SU-DHL-6 (cell line): ENCODE measurements at regions not wholly inside any gene's neighbourhood (a gene's known extent, or its start where the extent isn't known, plus 50 kb on each side); places are given as distances from the start of the nearest gene placed in this dataset.

Experiments
- H2AFZ ChIP-seq: fragments of 200-600 bp; sonication (generic); 2 replicates; pipeline ENCODE4 v1.6.1; 2014; ENCODE audit warnings: low read depth, mild to moderate bottlenecking, moderate library complexity, mixed read lengths, antibody characterized with exemption, low read length; ENCODE audit not compliant: severe bottlenecking
- H3F3A ChIP-seq: fragments of 200-600 bp; shearing (Covaris generic); 2 replicates; pipeline ENCODE4 v1.6.0; 2016; ENCODE audit warnings: antibody characterized with exemption, mild to moderate bottlenecking; ENCODE audit not compliant: insufficient read depth
- H3K27ac ChIP-seq: fragments of 200-600 bp; sonication (generic); 2 replicates; pipeline ENCODE4 v1.5.1; 2016; ENCODE audit warnings: low read depth, mild to moderate bottlenecking, low read length, moderate library complexity, mixed read lengths
- H3K27me3 ChIP-seq: fragments of 200-600 bp; sonication (generic), shearing (Covaris generic); 2 replicates; pipeline ENCODE4 v1.6.0; 2014; ENCODE audit warnings: mild to moderate bottlenecking, low read length
- H3K36me3 ChIP-seq: fragments of 200-600 bp; sonication (generic); 2 replicates; pipeline ENCODE4 v1.6.1; 2014; ENCODE audit warnings: mild to moderate bottlenecking, low read length, mixed read lengths
- H3K4me2 ChIP-seq: fragments of 300-600, 200-600 bp; shearing (Covaris generic), sonication (generic); 2 replicates; pipeline ENCODE4 v1.6.0; 2014; ENCODE audit warnings: low read length, low read depth, mild to moderate bottlenecking; ENCODE audit not compliant: poor library complexity, severe bottlenecking
- H3K4me3 ChIP-seq: fragments of 200-600 bp; sonication (generic); 2 replicates; pipeline ENCODE4 v1.5.1; 2014; ENCODE audit warnings: antibody characterized with exemption, low read length, mild to moderate bottlenecking, mixed read lengths; ENCODE audit not compliant: insufficient read depth, poor library complexity, severe bottlenecking
- H3K79me2 ChIP-seq: fragments of 200-600 bp; sonication (generic); 2 replicates; pipeline ENCODE4 v1.6.1; 2014; ENCODE audit warnings: mild to moderate bottlenecking, low read length, moderate library complexity; ENCODE audit not compliant: insufficient read depth
- H3K9ac ChIP-seq: fragments of 200-600 bp; sonication (generic); 2 replicates; pipeline ENCODE4 v1.7.0; 2014; ENCODE audit warnings: mild to moderate bottlenecking, low read length
- H3K9me2 ChIP-seq: fragments of 200-600 bp; sonication (generic); replicated peaks from 2 replicates; pipeline ENCODE4 v1.6.1; 2014; ENCODE audit warnings: low read length; ENCODE audit not compliant: insufficient read depth
- H3K9me3 ChIP-seq: fragments of 200-600 bp; sonication (generic); 2 replicates; pipeline ENCODE4 v1.6.1; 2014; ENCODE audit warnings: low read length, mixed read lengths; ENCODE audit not compliant: insufficient read depth
- H4K20me1 ChIP-seq: fragments of 200-600 bp; sonication (generic); 2 replicates; pipeline ENCODE4 v1.6.1; 2014; ENCODE audit warnings: low read depth, mild to moderate bottlenecking, antibody characterized with exemption, low read length, moderate library complexity, mixed read lengths
- CTCF ChIP-seq: fragments of 200-600 bp; sonication (generic); IDR thresholded peaks from one replicate; pipeline ENCODE4 v1.5.1; 2017; ENCODE audit warnings: antibody characterized with exemption, mild to moderate bottlenecking, low read length, moderate library complexity; ENCODE audit not compliant: insufficient read depth, poor library complexity, severe bottlenecking
- EZH2phosphoT487 ChIP-seq: fragments of 200-600 bp; sonication (generic), shearing (Covaris generic); conservative IDR thresholded peaks from 2 replicates; pipeline ENCODE4 v1.6.1; 2018; ENCODE audit warnings: mild to moderate bottlenecking, antibody characterized with exemption, low read length, moderate library complexity, mixed read lengths

GRCh38 chrX:10030570-10030969, 63.4 kb downstream of the CLDN34 start:
- Histone ChIP-seq H4K20me1 (no peaks in the 10 kb centered on the region), H3K9ac (peak overlapping the region; percentile 53), H3K79me2 (peaks cover 57% of the 10 kb centered on the region), H3K4me3 (no peak overlapping the region), H2AFZ (no peak overlapping the region), H3K27me3 (no peaks in the 10 kb centered on the region), H3K36me3 (no peaks in the 10 kb centered on the region), H3F3A (peaks cover 24% of the 10 kb centered on the region), H3K27ac (peak overlapping the region; percentile 93), H3K9me2 (no peaks in the 10 kb centered on the region), H3K4me2 (peak overlapping the region; percentile 60), H3K9me3 (no peaks in the 10 kb centered on the region)
- TF ChIP-seq EZH2phosphoT487, result no peak
- TF ChIP-seq CTCF, result no peak

GRCh38 chrX:10031746-10032145, 64.6 kb downstream of the CLDN34 start:
- Histone ChIP-seq H3K79me2 (peaks cover 47% of the 10 kb centered on the region; the same call in 1 of the 2 replicates), H3K9me3 (no peaks in the 10 kb centered on the region), H3K27ac (peak overlapping the region; percentile 93), H3F3A (peaks cover 24% of the 10 kb centered on the region), H3K36me3 (no peaks in the 10 kb centered on the region), H3K4me2 (peak overlapping the region; percentile 60), H3K27me3 (no peaks in the 10 kb centered on the region), H3K9ac (peak overlapping the region; percentile 53; the same call in 1 of the 2 replicates), H2AFZ (no peak overlapping the region), H3K9me2 (no peaks in the 10 kb centered on the region), H4K20me1 (no peaks in the 10 kb centered on the region), H3K4me3 (no peak overlapping the region)
- TF ChIP-seq EZH2phosphoT487 (no peak), CTCF (no peak)

- Histone ChIP-seq H3F3A (peaks cover 24% of the 10 kb centered on the region), H4K20me1 (no peaks in the 10 kb centered on the region), H2AFZ (no peak overlapping the region), H3K4me3 (no peak overlapping the region), H3K4me2 (peak overlapping the region; percentile 60), H3K36me3 (no peaks in the 10 kb centered on the region), H3K9ac (peak overlapping the region; percentile 46), H3K9me3 (no peaks in the 10 kb centered on the region), H3K79me2 (peaks cover 47% of the 10 kb centered on the region; the same call in 1 of the 2 replicates), H3K9me2 (no peaks in the 10 kb centered on the region), H3K27me3 (no peaks in the 10 kb centered on the region), H3K27ac (peak overlapping the region; percentile 93)
- TF ChIP-seq EZH2phosphoT487, result no peak
- TF ChIP-seq CTCF, result no peak
These were observed 65.0 kb downstream of the CLDN34 start for GRCh38 chrX:10032147-10032546.
